IMR-90 (cell line): ENCODE measurements at regions not wholly inside any gene's neighbourhood (a gene's known extent, or its start where the extent isn't known, plus 50 kb on each side); places are given as distances from the start of the nearest gene placed in this dataset.

ENCODE experiments used
- ATAC-seq: fragments of 200-7000 bp; cut with Tn5 transposase; 2 replicates; pipeline ENCODE4 v1.9.1; 2020; ENCODE audit warnings: low read depth, mild to moderate bottlenecking, moderate library complexity
- BruUV-seq: library from RNA; stranded (reverse); fragments of 400-500 nt; replicated peaks from 2 replicates; lab custom pipeline; 2021; lab: Mats Ljungman, UMichigan
- CTCF ChIA-PET: fragments of 300-600 bp; formaldehyde crosslinking; extraction: SDS; loops from one replicate; lab custom pipeline; 2021; ENCODE audit warnings: antibody characterized with exemption; lab: Yijun Ruan, JAX
- POLR2A ChIA-PET: fragments of 300-600 bp; sonication (Branson Sonifier 250); formaldehyde crosslinking; loops from one replicate; lab custom pipeline; 2022; ENCODE audit warnings: antibody characterized with exemption; ENCODE audit not compliant: unreplicated experiment; lab: Charles Lee
- DNase-seq: peaks from one replicate; pipeline ENCODE4 v3.0.0; 2013
- H2AFZ ChIP-seq: replicated peaks from 2 replicates; pipeline ENCODE3; 2013; ENCODE audit warnings: low read length, mild to moderate bottlenecking; ENCODE audit not compliant: poor library complexity
- H2AK5ac ChIP-seq: 2 replicates; pipeline ENCODE4 v1.6.1; 2013; ENCODE audit warnings: low read depth, low read length, inconsistent platforms
- H2AK9ac ChIP-seq: replicated peaks from 2 replicates; pipeline ENCODE3; 2013; ENCODE audit warnings: mild to moderate bottlenecking, low read depth, low read length, moderate library complexity; ENCODE audit not compliant: poor library complexity
- H2BK120ac ChIP-seq: 2 replicates; pipeline ENCODE4 v1.6.1; 2013; ENCODE audit warnings: low read depth, low read length, inconsistent platforms
- H2BK15ac ChIP-seq: 3 replicates; pipeline ENCODE4 v1.6.1; 2013; ENCODE audit warnings: low read depth, low read length, inconsistent platforms
- H2BK20ac ChIP-seq: 2 replicates; pipeline ENCODE4 v1.6.1; 2013; ENCODE audit warnings: low read depth, mild to moderate bottlenecking, inconsistent platforms, low read length, moderate library complexity
- H2BK5ac ChIP-seq: 2 replicates; pipeline ENCODE4 v1.6.1; 2013; ENCODE audit warnings: mild to moderate bottlenecking, low read depth, low read length, inconsistent platforms; ENCODE audit not compliant: poor library complexity, severe bottlenecking
- H3K14ac ChIP-seq: replicated peaks from 2 replicates; pipeline ENCODE4 v1.6.1; 2013; ENCODE audit warnings: low read depth, low read length, inconsistent platforms
- H3K18ac ChIP-seq: 2 replicates; pipeline ENCODE4 v1.6.1; 2013; ENCODE audit warnings: low read depth, low read length, control low read depth
- H3K23ac ChIP-seq: 2 replicates; pipeline ENCODE4 v1.6.1; 2013; ENCODE audit warnings: low read depth, low read length, inconsistent platforms
- H3K27ac ChIP-seq: 2 replicates; pipeline ENCODE4 v1.5.1; 2013; ENCODE audit warnings: mild to moderate bottlenecking, control low read depth, low read length; ENCODE audit not compliant: insufficient read depth
- H3K27me3 ChIP-seq: 2 replicates; pipeline ENCODE4 v1.6.1; 2013; ENCODE audit warnings: low read length; ENCODE audit not compliant: control insufficient read depth, insufficient read depth
- H3K36me3 ChIP-seq: 2 replicates; pipeline ENCODE4 v1.6.1; 2013; ENCODE audit warnings: low read length, mixed read lengths; ENCODE audit not compliant: control insufficient read depth, insufficient read depth
- H3K4ac ChIP-seq: 2 replicates; pipeline ENCODE4 v1.6.1; 2013; ENCODE audit warnings: low read depth, low read length, inconsistent platforms
- H3K4me1 ChIP-seq: 2 replicates; pipeline ENCODE4 v1.6.1; 2013; ENCODE audit warnings: low read length, mixed read lengths; ENCODE audit not compliant: control insufficient read depth, insufficient read depth
- H3K4me2 ChIP-seq: 2 replicates; pipeline ENCODE4 v1.6.1; 2013; ENCODE audit warnings: low read depth, mild to moderate bottlenecking, control low read depth, low read length, moderate library complexity
- H3K4me3 ChIP-seq: 2 replicates; pipeline ENCODE4 v1.5.1; 2013; ENCODE audit warnings: low read depth, mild to moderate bottlenecking, control low read depth, low read length, moderate library complexity; ENCODE audit not compliant: insufficient read depth
- H3K56ac ChIP-seq: 2 replicates; pipeline ENCODE4 v1.6.1; 2013; ENCODE audit warnings: low read length, inconsistent platforms; ENCODE audit not compliant: insufficient read depth; ENCODE audit errors: extremely low read depth
- H3K79me1 ChIP-seq, 2 experiments: 2 replicates each; pipeline ENCODE4 v1.6.1; 2013; ENCODE audit warnings: low read length in 2 of 2, inconsistent platforms in 1 of 2, low read depth in 1 of 2
- H3K9ac ChIP-seq: 2 replicates; pipeline ENCODE4 v1.6.1; 2013; ENCODE audit warnings: low read depth, low read length, control low read depth
- H3K9me1 ChIP-seq: 2 replicates; pipeline ENCODE4 v1.6.1; 2013; ENCODE audit warnings: low read length, inconsistent platforms; ENCODE audit not compliant: insufficient read depth
- H3K9me3 ChIP-seq: 2 replicates; pipeline ENCODE4 v1.6.1; 2013; ENCODE audit warnings: low read length; ENCODE audit not compliant: control insufficient read depth, insufficient read depth
- H4K20me1 ChIP-seq: 2 replicates; pipeline ENCODE4 v1.6.1; 2013; ENCODE audit warnings: low read length, inconsistent platforms; ENCODE audit not compliant: insufficient read depth
- H4K5ac ChIP-seq: 2 replicates; pipeline ENCODE4 v1.6.1; 2013; ENCODE audit warnings: mild to moderate bottlenecking, low read depth, low read length, control low read depth
- H4K8ac ChIP-seq, 2 experiments: 2 replicates each; pipeline ENCODE4 v1.6.1; 2013; ENCODE audit warnings: low read depth in 2 of 2, low read length in 2 of 2, control low read depth in 1 of 2, inconsistent platforms in 1 of 2
- H4K91ac ChIP-seq: 2 replicates; pipeline ENCODE4 v1.6.1; 2013; ENCODE audit warnings: low read depth, low read length, inconsistent platforms; ENCODE audit not compliant: insufficient read depth
- BHLHE40 ChIP-seq: fragments of 150-350 bp; IDR thresholded peaks from 2 replicates; pipeline ENCODE4 v1.6.1; 2016; ENCODE audit warnings: mild to moderate bottlenecking, low read depth, low read length
- CEBPB ChIP-seq: IDR thresholded peaks from 2 replicates; pipeline ENCODE4 v1.6.1; 2012; ENCODE audit warnings: low read depth, low read length, improper control_type of control experiment
- CHD1 ChIP-seq: IDR thresholded peaks from 2 replicates; pipeline ENCODE4 v1.6.1; 2012; ENCODE audit warnings: low read depth, low read length, improper control_type of control experiment
- CTCF ChIP-seq: conservative IDR thresholded peaks from 2 replicates; pipeline ENCODE4 v1.5.1; 2012; ENCODE audit warnings: mild to moderate bottlenecking, low read depth, low read length, improper control_type of control experiment
- ELK1 ChIP-seq: fragments of 150-350 bp; IDR thresholded peaks from 2 replicates; pipeline ENCODE4 v1.6.1; 2016; ENCODE audit warnings: low read depth, mild to moderate bottlenecking, low read length, moderate library complexity, borderline replicate concordance
- FOS ChIP-seq: fragments of 150-350 bp; IDR thresholded peaks from 2 replicates; pipeline ENCODE4 v1.6.1; 2016; ENCODE audit warnings: low read depth, low read length
- MAFK ChIP-seq: IDR thresholded peaks from 2 replicates; pipeline ENCODE4 v1.6.1; 2012; ENCODE audit warnings: low read depth, low read length, improper control_type of control experiment
- MAZ ChIP-seq: IDR thresholded peaks from 2 replicates; pipeline ENCODE4 v1.6.1; 2012; ENCODE audit warnings: low read depth, mild to moderate bottlenecking, low read length, improper control_type of control experiment, moderate library complexity, borderline replicate concordance
- MXI1 ChIP-seq: IDR thresholded peaks from 2 replicates; pipeline ENCODE4 v1.6.1; 2012; ENCODE audit warnings: low read depth, mild to moderate bottlenecking, low read length, moderate library complexity, borderline replicate concordance
- NFE2L2 ChIP-seq: fragments of 150-350 bp; IDR thresholded peaks from 2 replicates; pipeline ENCODE4 v1.6.1; 2016; ENCODE audit warnings: low read depth, mild to moderate bottlenecking, low read length
- RAD21 ChIP-seq: IDR thresholded peaks from 2 replicates; pipeline ENCODE4 v1.6.1; 2012; ENCODE audit warnings: low read length, improper control_type of control experiment
- RCOR1 ChIP-seq: IDR thresholded peaks from 2 replicates; pipeline ENCODE4 v1.6.1; 2012; ENCODE audit warnings: mild to moderate bottlenecking, low read length, improper control_type of control experiment; ENCODE audit not compliant: insufficient replicate concordance
- RFX5 ChIP-seq: IDR thresholded peaks from 2 replicates; pipeline ENCODE4 v1.8.0; 2012; ENCODE audit warnings: low read depth, mild to moderate bottlenecking, low read length, moderate library complexity
- SMC3 ChIP-seq: fragments of 150-350 bp; IDR thresholded peaks from 2 replicates; pipeline ENCODE4 v1.6.1; 2016; ENCODE audit warnings: low read depth, mild to moderate bottlenecking, antibody characterized with exemption, low read length, moderate library complexity
- USF2 ChIP-seq: fragments of 150-350 bp; IDR thresholded peaks from 2 replicates; pipeline ENCODE4 v1.6.1; 2017; ENCODE audit warnings: mild to moderate bottlenecking, antibody characterized with exemption, low read length, low read depth
- WGBS, 2 experiments: methylation state at CpG; one replicate each; pipeline versions ENCODE4 v1.1.5 to v1.1.7; 2013; ENCODE audit warnings: missing lambda C conversion rate in 2 of 2; ENCODE audit not compliant: insufficient read length in 1 of 2; ENCODE audit errors: extremely low coverage in 2 of 2; 5-methylcytosine and 5-hydroxymethylcytosine counted together
- dilution Hi-C: fragments of 300-500 bp; cut with HindIII; formaldehyde crosslinking; loops from one replicate; pipeline ENCODE4 v1.14.3; 2018; ENCODE audit warnings: low sequenced_read_pairs; ENCODE audit not compliant: unreplicated experiment
- in situ Hi-C: fragments of 300-500 bp; cut with MboI; formaldehyde crosslinking; loops from 3 replicates; pipeline ENCODE4 v1.14.3; 2019; ENCODE audit warnings: low sequenced_read_pairs, inconsistent platforms, mixed read lengths
- intact Hi-C: fragments of 100-400 bp; cut with micrococcal nuclease; formaldehyde crosslinking; loops from 2 replicates; pipeline ENCODE4 v1.10.0; 2022

- Histone ChIP-seq H4K8ac (no peak overlapping the region), H2BK120ac (no peak overlapping the region), H4K91ac (no peak overlapping the region), H2AK5ac (no peak overlapping the region), H2AFZ (no peak overlapping the region), H3K4me2 (no peak overlapping the region), H3K56ac (no peak overlapping the region), H3K36me3 (peaks cover 45% of the 10 kb centered on the region), H3K4me1 (no peaks in the 10 kb centered on the region), H4K20me1 (no peaks in the 10 kb centered on the region), H4K5ac (no peak overlapping the region), H3K4ac (no peak overlapping the region), H3K79me1 (no peaks in the 10 kb centered on the region; a peak in 1 of 4 replicates), H2AK9ac (no peak overlapping the region), H3K18ac (no peak overlapping the region), H3K9me3 (no peaks in the 10 kb centered on the region), H3K9me1 (peaks cover 9% of the 10 kb centered on the region), H3K23ac (no peak overlapping the region), H3K4me3 (no peak overlapping the region), H3K14ac (no peak overlapping the region), H2BK20ac (no peak overlapping the region), H3K9ac (no peak overlapping the region), H3K27me3 (no peaks in the 10 kb centered on the region), H2BK15ac (no peak overlapping the region), H2BK5ac (no peak overlapping the region), H3K27ac (no peak overlapping the region)
- DNase-seq, result no peak
- 94% methylated on average over 13 of the region's 13 CpGs; no CpG with 5 or more reads in 1 of the 2 experiments for WGBS, 2 experiments
- ChIA-PET POLR2A (no interaction called here), CTCF (no interaction called here)
- ATAC-seq, result no peak
- dilution Hi-C loops, result no loop called here
- no TSS peak for BruUV-seq
- TF ChIP-seq RCOR1 (no peak), CHD1 (no peak), MXI1 (no peak), BHLHE40 (no peak), MAZ (no peak), NFE2L2 (no peak), MAFK (no peak), CEBPB (no peak), SMC3 (no peak), USF2 (no peak), FOS (no peak), ELK1 (no peak), CTCF (no peak), RAD21 (no peak), RFX5 (no peak)
- intact Hi-C loops, result no loop called here
- in situ Hi-C loops, result no loop called here
These were observed 71.8 kb downstream of the PTPRS start for GRCh38 chr19:5268801-5269200.
